Suprapubic skin (tissue), 3 donors: ENCODE measurements at regions not wholly inside any gene's neighbourhood (a gene's known extent, or its start where the extent isn't known, plus 50 kb on each side); places are given as distances from the start of the nearest gene placed in this dataset.

ENCODE experiments used
- EP300 ChIP-seq: sonication (generic); formaldehyde crosslinking; IDR thresholded peaks from one replicate; pipeline ENCODE4 v1.6.1; 2017; ENCODE audit warnings: antibody characterized with exemption
- TF ChIP-seq, protein P1 (sequence below), 2 donors: fragments of 200-600 bp in 1 of 2; fragments of 450-650 bp in 1 of 2; sonication (generic) in 1 of 2; IDR thresholded peaks; one replicate each; pipeline ENCODE4 v1.5.1; 2016 to 2019; ENCODE audit warnings: antibody characterized with exemption in 2 of 2, mild to moderate bottlenecking in 1 of 2, moderate library complexity in 1 of 2

DNA sequence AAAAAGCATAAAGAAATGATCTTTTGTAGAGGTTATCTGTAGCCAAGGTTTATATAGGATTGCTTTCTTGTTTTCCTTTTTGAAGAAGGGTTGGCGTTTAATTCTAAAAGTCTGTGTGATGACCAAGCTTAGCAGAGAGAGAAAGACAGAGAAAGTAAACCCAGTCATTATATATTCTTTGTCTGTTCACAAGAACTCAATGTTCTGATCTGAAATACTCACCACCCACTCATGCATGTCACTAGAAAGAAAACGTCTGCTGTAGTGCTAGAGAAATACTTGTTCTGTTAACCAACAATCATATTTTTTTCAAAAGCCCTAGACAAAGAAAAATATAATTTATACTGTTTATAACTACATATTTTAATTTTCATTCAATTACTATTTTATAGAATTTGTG is 173.7 kb upstream of the SLITRK5 start:
- TF ChIP-seq, protein P1, sequence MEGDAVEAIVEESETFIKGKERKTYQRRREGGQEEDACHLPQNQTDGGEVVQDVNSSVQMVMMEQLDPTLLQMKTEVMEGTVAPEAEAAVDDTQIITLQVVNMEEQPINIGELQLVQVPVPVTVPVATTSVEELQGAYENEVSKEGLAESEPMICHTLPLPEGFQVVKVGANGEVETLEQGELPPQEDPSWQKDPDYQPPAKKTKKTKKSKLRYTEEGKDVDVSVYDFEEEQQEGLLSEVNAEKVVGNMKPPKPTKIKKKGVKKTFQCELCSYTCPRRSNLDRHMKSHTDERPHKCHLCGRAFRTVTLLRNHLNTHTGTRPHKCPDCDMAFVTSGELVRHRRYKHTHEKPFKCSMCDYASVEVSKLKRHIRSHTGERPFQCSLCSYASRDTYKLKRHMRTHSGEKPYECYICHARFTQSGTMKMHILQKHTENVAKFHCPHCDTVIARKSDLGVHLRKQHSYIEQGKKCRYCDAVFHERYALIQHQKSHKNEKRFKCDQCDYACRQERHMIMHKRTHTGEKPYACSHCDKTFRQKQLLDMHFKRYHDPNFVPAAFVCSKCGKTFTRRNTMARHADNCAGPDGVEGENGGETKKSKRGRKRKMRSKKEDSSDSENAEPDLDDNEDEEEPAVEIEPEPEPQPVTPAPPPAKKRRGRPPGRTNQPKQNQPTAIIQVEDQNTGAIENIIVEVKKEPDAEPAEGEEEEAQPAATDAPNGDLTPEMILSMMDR (IDR thresholded peaks at IDR 0.05) = no peak
- no peak for TF ChIP-seq EP300
